Kidney epithelial cell (primary cell): ENCODE measurements at regions not wholly inside any gene's neighbourhood (a gene's known extent, or its start where the extent isn't known, plus 50 kb on each side); places are given as distances from the start of the nearest gene placed in this dataset.

Experiments
- DNase-seq: peaks from one replicate; pipeline ENCODE4 v3.0.0-alpha.2; 2010; ENCODE audit warnings: low read depth
- H3K27me3 ChIP-seq: 2 replicates; pipeline ENCODE4 v1.6.0; 2011; ENCODE audit warnings: low read length; ENCODE audit not compliant: control insufficient read depth, insufficient read depth
- H3K36me3 ChIP-seq: 2 replicates; pipeline ENCODE4 v1.5.1; 2011; ENCODE audit warnings: low read length; ENCODE audit not compliant: control insufficient read depth, insufficient read depth
- H3K4me3 ChIP-seq: 2 replicates; pipeline ENCODE4 v1.5.1; 2011; ENCODE audit warnings: low read depth, mild to moderate bottlenecking, control low read depth, low read length
- TF ChIP-seq, protein P1 (sequence below): IDR thresholded peaks from 2 replicates; pipeline ENCODE4 v1.5.1; 2011; ENCODE audit warnings: mild to moderate bottlenecking, moderate library complexity, low read length, control low read depth, inconsistent platforms; ENCODE audit not compliant: insufficient read depth, poor library complexity, severe bottlenecking

DNA sequence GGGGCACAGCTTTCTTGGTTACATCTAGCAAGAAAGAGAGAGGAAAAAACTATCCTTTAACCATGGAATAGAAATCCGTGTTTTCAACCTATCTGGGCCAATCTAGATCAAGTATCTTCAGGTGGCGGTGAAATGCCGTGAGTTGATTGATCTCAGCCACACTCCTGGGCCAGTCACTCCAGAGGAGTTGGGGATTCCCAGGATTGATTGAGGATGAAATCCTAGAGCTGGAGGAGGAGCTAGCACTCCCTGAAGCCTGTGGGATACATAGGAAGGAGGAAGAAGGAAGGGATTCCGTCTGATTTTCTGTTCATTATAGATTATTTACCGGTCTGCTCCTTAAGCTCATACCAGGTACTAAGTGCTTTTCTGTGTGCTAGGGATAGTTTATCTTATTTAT is 106.3 kb upstream of the ARID2 start:
- TF ChIP-seq, protein P1, sequence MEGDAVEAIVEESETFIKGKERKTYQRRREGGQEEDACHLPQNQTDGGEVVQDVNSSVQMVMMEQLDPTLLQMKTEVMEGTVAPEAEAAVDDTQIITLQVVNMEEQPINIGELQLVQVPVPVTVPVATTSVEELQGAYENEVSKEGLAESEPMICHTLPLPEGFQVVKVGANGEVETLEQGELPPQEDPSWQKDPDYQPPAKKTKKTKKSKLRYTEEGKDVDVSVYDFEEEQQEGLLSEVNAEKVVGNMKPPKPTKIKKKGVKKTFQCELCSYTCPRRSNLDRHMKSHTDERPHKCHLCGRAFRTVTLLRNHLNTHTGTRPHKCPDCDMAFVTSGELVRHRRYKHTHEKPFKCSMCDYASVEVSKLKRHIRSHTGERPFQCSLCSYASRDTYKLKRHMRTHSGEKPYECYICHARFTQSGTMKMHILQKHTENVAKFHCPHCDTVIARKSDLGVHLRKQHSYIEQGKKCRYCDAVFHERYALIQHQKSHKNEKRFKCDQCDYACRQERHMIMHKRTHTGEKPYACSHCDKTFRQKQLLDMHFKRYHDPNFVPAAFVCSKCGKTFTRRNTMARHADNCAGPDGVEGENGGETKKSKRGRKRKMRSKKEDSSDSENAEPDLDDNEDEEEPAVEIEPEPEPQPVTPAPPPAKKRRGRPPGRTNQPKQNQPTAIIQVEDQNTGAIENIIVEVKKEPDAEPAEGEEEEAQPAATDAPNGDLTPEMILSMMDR, result no peak
- Histone ChIP-seq H3K27me3 (no peaks in the 10 kb centered on the region), H3K36me3 (no peaks in the 10 kb centered on the region), H3K4me3 (no peak overlapping the region)
- no peak for DNase-seq

- TF ChIP-seq, protein P1, result no peak
- no peak for DNase-seq
Measured at GRCh38 chr12:45623940-45624339, 105.6 kb upstream of the ARID2 start.

GRCh38 chr12:45626965-45627364 is 102.5 kb upstream of the ARID2 start:
- DNase-seq, result no peak
- Histone ChIP-seq H3K36me3 (no peaks in the 10 kb centered on the region), H3K4me3 (no peak overlapping the region), H3K27me3 (no peaks in the 10 kb centered on the region)
- TF ChIP-seq, protein P1, result no peak

More at GRCh38 chr12:45623940-45624339, 105.6 kb upstream of the ARID2 start:
- H3K4me3 ChIP-seq, result no peak overlapping the region
- H3K36me3 ChIP-seq, result no peaks in the 10 kb centered on the region
- no peaks in the 10 kb centered on the region for H3K27me3 ChIP-seq

GRCh38 chr12:45627407-45628069 is 102.0 kb upstream of the ARID2 start:
- H3K4me3 ChIP-seq, result no peak overlapping the region
- H3K27me3 ChIP-seq, result no peaks in the 10 kb centered on the region
- DNase-seq, result no peak
- H3K36me3 ChIP-seq, result no peaks in the 10 kb centered on the region
- TF ChIP-seq, protein P1, result no peak

- Histone ChIP-seq H3K27me3 (no peaks in the 10 kb centered on the region), H3K36me3 (no peaks in the 10 kb centered on the region), H3K4me3 (no peak overlapping the region)
- DNase-seq, result no peak
- TF ChIP-seq, protein P1, result no peak
Measured at GRCh38 chr12:45629292-45629691, 100.2 kb upstream of the ARID2 start.

- no peak for DNase-seq
- TF ChIP-seq, protein P1, result no peak
- no peaks in the 10 kb centered on the region for H3K36me3 ChIP-seq
Measured at GRCh38 chr12:45633733-45634132, 95.8 kb upstream of the ARID2 start.

More at GRCh38 chr12:45633733-45634132, 95.8 kb upstream of the ARID2 start:
- Histone ChIP-seq H3K27me3 (no peaks in the 10 kb centered on the region), H3K4me3 (no peak overlapping the region)
